ENCODE measurements at regions not wholly inside any gene's neighbourhood (a gene's known extent, or its start where the extent isn't known, plus 50 kb on each side); places are given as distances from the start of the nearest gene placed in this dataset.

- intact Hi-C loops (cut with DNase I, micrococcal nuclease) = no loop called here
- Mint-ChIP-seq H3K27me3 (no peaks in the 10 kb centered on the region), H3K4me3 (no peak overlapping the region), H3K36me3 (ENCODE audit: low read depth) (no peaks in the 10 kb centered on the region), H3K4me1 (ENCODE audit: low read depth) (no peaks in the 10 kb centered on the region), H3K27ac (no peak overlapping the region), H3K9me3 (peaks cover 15% of the 10 kb centered on the region)
- no peak for TF ChIP-seq CTCF (IDR thresholded peaks at IDR 0.05)
- DNase-seq (no peak), ATAC-seq (ENCODE audit: poor library complexity) (no peak)
- no peak overlapping the region for H3K27ac ChIP-seq (ENCODE audit: low read depth in 1 of 2, low read length in 2 of 2)
- ChIA-PET POLR2A (no interaction called here), CTCF (no interaction called here)
- no peaks in the 10 kb centered on the region for H3K27me3 ChIP-seq (ENCODE audit: control insufficient read depth in 1 of 2, insufficient read depth in 2 of 2, low read length in 2 of 2)
- no peaks in the 10 kb centered on the region for H3K4me1 ChIP-seq (ENCODE audit: insufficient read depth, low read length)
- H3K9me3 ChIP-seq (ENCODE audit: control insufficient read depth in 1 of 2, insufficient read depth in 1 of 2, low read length in 2 of 2) = peaks cover 0 to 5% of the 10 kb centered on the region in 2 experiments
- H3K36me3 ChIP-seq (ENCODE audit: insufficient read depth, low read length) = no peaks in the 10 kb centered on the region
- H3K4me3 ChIP-seq (ENCODE audit: low read length) = no peak overlapping the region
Measured at GRCh38 chr4:27779827-27780226, 919.2 kb downstream of the STIM2 start.

- DNase-seq = no peak
- H3K9me3 ChIP-seq (ENCODE audit: control insufficient read depth in 1 of 2, insufficient read depth in 1 of 2, low read length in 2 of 2) = peaks cover 0 to 5% of the 10 kb centered on the region in 2 experiments
- Mint-ChIP-seq H3K27ac (no peak overlapping the region), H3K36me3 (ENCODE audit: low read depth) (no peaks in the 10 kb centered on the region), H3K4me3 (no peak overlapping the region), H3K27me3 (no peaks in the 10 kb centered on the region), H3K4me1 (ENCODE audit: low read depth) (no peaks in the 10 kb centered on the region), H3K9me3 (peaks cover 9% of the 10 kb centered on the region)
- intact Hi-C loops (cut with DNase I, micrococcal nuclease) = no loop called here
- no peak for ATAC-seq (ENCODE audit: poor library complexity)
- ChIA-PET POLR2A (no interaction called here), CTCF (no interaction called here)
- H3K27ac ChIP-seq (ENCODE audit: low read depth in 1 of 2, low read length in 2 of 2) = no peak overlapping the region
- H3K4me1 ChIP-seq (ENCODE audit: insufficient read depth, low read length) = no peaks in the 10 kb centered on the region
- no peak for TF ChIP-seq CTCF (IDR thresholded peaks at IDR 0.05)
- H3K36me3 ChIP-seq (ENCODE audit: insufficient read depth, low read length) = no peaks in the 10 kb centered on the region
- no peak overlapping the region for H3K4me3 ChIP-seq (ENCODE audit: low read length)
- no peaks in the 10 kb centered on the region for H3K27me3 ChIP-seq (ENCODE audit: control insufficient read depth in 1 of 2, insufficient read depth in 2 of 2, low read length in 2 of 2)
Measured at GRCh38 chr4:27787195-27787594, 926.6 kb downstream of the STIM2 start.

- H3K27ac Mint-ChIP-seq = no peak overlapping the region
Measured at GRCh38 chr4:27789773-27790172, 929.1 kb downstream of the STIM2 start.

More at GRCh38 chr4:27789773-27790172, 929.1 kb downstream of the STIM2 start:
- no peak for TF ChIP-seq CTCF (IDR thresholded peaks at IDR 0.05)
- Mint-ChIP-seq H3K36me3 (ENCODE audit: low read depth) (no peaks in the 10 kb centered on the region), H3K4me1 (ENCODE audit: low read depth) (no peaks in the 10 kb centered on the region), H3K4me3 (no peak overlapping the region), H3K9me3 (peaks cover 8% of the 10 kb centered on the region), H3K27me3 (no peaks in the 10 kb centered on the region)
- Histone ChIP-seq H3K27ac (ENCODE audit: low read depth in 1 of 2, low read length in 2 of 2) (no peak overlapping the region), H3K4me3 (ENCODE audit: low read length) (no peak overlapping the region), H3K4me1 (ENCODE audit: insufficient read depth, low read length) (no peaks in the 10 kb centered on the region), H3K36me3 (ENCODE audit: insufficient read depth, low read length) (no peaks in the 10 kb centered on the region), H3K27me3 (ENCODE audit: control insufficient read depth in 1 of 2, insufficient read depth in 2 of 2, low read length in 2 of 2) (no peaks in the 10 kb centered on the region), H3K9me3 (ENCODE audit: control insufficient read depth in 1 of 2, insufficient read depth in 1 of 2, low read length in 2 of 2) (no peaks in the 10 kb centered on the region)
- intact Hi-C loops (cut with DNase I, micrococcal nuclease) = no loop called here
- DNase-seq = no peak
- ATAC-seq (ENCODE audit: poor library complexity) = no peak
- CTCF ChIA-PET = no interaction called here
- POLR2A ChIA-PET = no interaction called here

All from CD4-positive, alpha-beta T cell (primary cell).